HG03135 (cell line): ENCODE measurements at regions not wholly inside any gene's neighbourhood (a gene's known extent, or its start where the extent isn't known, plus 50 kb on each side); places are given as distances from the start of the nearest gene placed in this dataset.

ENCODE experiments used
- ATAC-seq: cut with Tn5 transposase; IDR thresholded peaks from one replicate; pipeline ENCODE4 v1.9.1; 2021; ENCODE audit warnings: mild to moderate bottlenecking, moderate library complexity; ENCODE audit not compliant: unreplicated experiment

- no peak for ATAC-seq
These were observed 519.9 kb downstream of the KCNJ3 start for GRCh38 chr2:155218292-155218924.

GRCh38 chr2:155215037-155215707 is 516.7 kb downstream of the KCNJ3 start:
- no peak for ATAC-seq

- ATAC-seq: no peak
These were observed 511.4 kb downstream of the KCNJ3 start for GRCh38 chr2:155209696-155210450.

- ATAC-seq: no peak
These were observed 504.7 kb downstream of the KCNJ3 start for GRCh38 chr2:155203178-155203577.

- ATAC-seq: no peak
These were observed 502.3 kb downstream of the KCNJ3 start for GRCh38 chr2:155200753-155201152.

GRCh38 chr2:155190342-155190741 is 491.8 kb downstream of the KCNJ3 start:
- no peak for ATAC-seq

- no peak for ATAC-seq
These were observed 480.4 kb downstream of the KCNJ3 start for GRCh38 chr2:155178921-155179320.

GRCh38 chr2:155176345-155176744 is 477.9 kb downstream of the KCNJ3 start:
- ATAC-seq: no peak

GRCh38 chr2:155169317-155169716 is 470.8 kb downstream of the KCNJ3 start:
- no peak for ATAC-seq

GRCh38 chr2:155162494-155162893 is 464.0 kb downstream of the KCNJ3 start:
- ATAC-seq: no peak

- ATAC-seq: no peak
These were observed 462.8 kb downstream of the KCNJ3 start for GRCh38 chr2:155161314-155161713.

GRCh38 chr2:155157711-155158110 is 459.2 kb downstream of the KCNJ3 start:
- ATAC-seq: no peak

- no peak for ATAC-seq
These were observed 458.6 kb downstream of the KCNJ3 start for GRCh38 chr2:155157065-155157464.

GRCh38 chr2:155151945-155152344 is 453.4 kb downstream of the KCNJ3 start:
- ATAC-seq: no peak

- no peak for ATAC-seq
These were observed 453.0 kb downstream of the KCNJ3 start for GRCh38 chr2:155151472-155151871.

GRCh38 chr2:155145758-155146229 is 447.3 kb downstream of the KCNJ3 start:
- ATAC-seq: peak; percentile 98

- ATAC-seq: no peak
These were observed 442.9 kb downstream of the KCNJ3 start for GRCh38 chr2:155141418-155141817.

GRCh38 chr2:155125585-155126230 is 427.2 kb downstream of the KCNJ3 start:
- no peak for ATAC-seq

- ATAC-seq: no peak
These were observed 417.4 kb downstream of the KCNJ3 start for GRCh38 chr2:155115846-155116245.

- ATAC-seq: no peak
These were observed 412.6 kb downstream of the KCNJ3 start for GRCh38 chr2:155111070-155111469.

GRCh38 chr2:155109527-155109926 is 411.0 kb downstream of the KCNJ3 start:
- ATAC-seq: no peak
